HG03354 (cell line): ENCODE measurements at regions not wholly inside any gene's neighbourhood (a gene's known extent, or its start where the extent isn't known, plus 50 kb on each side); places are given as distances from the start of the nearest gene placed in this dataset.
"Not testable (repeated sequence)": the region's sequence is repeated elsewhere in the genome, so short reads cannot be mapped to it uniquely, and the experiment has no call there.

Source experiments
- ATAC-seq: cut with Tn5 transposase; IDR thresholded peaks from one replicate; pipeline ENCODE4 v1.9.1; 2021; ENCODE audit warnings: mild to moderate bottlenecking; ENCODE audit not compliant: unreplicated experiment, poor library complexity, severe bottlenecking

DNA sequence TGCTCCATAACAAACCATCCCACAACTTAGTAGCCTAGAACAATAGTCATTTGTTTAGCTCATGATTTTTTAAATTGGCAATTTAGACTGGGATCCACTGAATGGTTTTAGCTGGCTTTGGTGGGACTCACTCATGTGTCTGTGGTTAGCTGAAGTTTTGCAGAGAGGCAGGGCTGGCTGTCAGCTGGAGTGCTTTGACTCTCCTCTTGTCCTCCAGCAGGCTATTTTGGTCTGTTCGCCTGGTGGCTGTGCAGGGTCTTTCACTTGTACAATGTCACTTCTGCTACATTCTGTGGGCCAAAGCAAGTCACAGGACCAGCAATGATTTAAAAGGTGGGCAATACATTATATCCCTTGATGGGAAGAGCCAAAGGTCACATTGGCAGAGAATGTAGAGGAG, 1146.5 kb downstream of the ROBO2 start:
- ATAC-seq: no peak

- ATAC-seq: no peak
Measured at GRCh38 chr3:78201091-78201490, 1161.2 kb downstream of the ROBO2 start.

DNA sequence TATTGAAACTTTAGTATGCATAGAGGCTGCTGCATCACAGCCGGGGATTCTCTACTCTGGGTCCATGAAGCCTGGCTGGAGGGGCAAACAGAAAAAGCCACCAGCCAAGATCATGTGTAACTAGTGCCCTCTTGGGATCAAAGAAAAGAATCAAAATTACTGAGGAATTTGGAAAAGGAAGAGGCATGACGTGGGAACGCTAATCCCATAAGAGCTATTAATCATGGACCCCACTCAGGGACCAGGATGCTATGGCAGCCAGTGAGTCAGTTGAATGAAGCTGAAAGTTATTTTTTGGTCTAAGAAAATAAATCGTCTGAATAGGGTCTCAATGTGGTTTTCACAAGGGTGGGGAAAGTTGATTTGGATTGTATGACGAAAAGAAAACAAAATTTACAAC, 1165.1 kb downstream of the ROBO2 start:
- no peak for ATAC-seq

- ATAC-seq: no peak
Measured at GRCh38 chr3:78221300-78221699, 1181.4 kb downstream of the ROBO2 start.

GRCh38 chr3:78221796-78222195, 1181.9 kb downstream of the ROBO2 start:
- no peak for ATAC-seq

DNA sequence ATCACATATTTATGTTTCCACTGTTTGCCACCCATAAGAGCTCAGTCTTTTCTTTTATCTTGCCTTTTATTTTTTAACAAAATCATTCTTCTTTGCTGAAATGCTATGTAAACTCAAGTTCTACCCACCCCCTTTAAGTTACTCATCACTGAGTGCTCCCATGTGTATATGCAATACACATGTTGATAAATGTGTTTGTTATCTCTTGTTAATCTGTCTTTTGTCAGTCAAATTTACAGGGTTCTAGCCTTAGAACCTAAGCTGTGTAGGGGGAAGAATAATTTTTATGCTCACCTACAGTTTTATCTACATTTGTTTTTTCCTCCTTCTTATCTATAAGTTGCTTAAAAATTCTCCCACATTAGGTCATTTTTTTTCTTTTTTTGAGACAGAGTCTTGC, 1195.9 kb downstream of the ROBO2 start:
- ATAC-seq: no peak

DNA sequence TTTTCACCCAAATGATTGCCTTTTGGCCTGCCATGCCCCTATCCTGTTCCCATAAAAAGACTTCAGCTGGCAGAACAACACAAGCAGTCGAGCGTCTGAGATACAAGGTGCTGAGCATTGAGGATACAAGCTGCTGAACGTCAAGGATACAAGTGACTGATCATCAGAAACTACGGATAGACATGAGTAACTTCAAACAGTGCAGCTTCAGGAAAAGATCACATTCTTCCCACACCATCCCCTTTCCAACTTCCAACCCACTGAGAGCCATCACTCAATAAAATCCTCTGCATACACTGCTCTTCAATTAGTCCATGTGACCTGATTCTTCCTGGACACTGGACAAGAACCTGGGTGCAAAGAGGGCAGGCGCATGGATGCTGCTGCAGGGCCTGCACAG, 1198.9 kb downstream of the ROBO2 start:
- ATAC-seq: no peak

DNA sequence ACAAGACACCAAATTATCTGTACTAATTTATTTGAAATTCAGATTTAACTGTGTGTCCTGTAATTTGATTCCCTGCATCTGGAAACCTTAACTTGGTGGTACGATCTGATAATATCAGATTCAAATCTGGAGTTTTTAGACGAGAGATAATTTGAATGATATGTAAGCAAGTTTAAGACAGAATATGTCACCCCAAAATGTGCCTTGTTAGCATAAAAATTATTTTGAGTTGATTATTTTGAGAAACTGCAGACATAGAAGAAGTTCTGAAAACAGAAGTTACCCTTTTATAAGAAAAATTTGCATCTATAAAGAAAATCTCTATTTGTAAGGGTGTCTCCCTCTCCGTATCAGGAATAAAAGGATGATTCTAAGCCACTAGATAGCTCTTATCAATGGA, 1202.8 kb downstream of the ROBO2 start:
- no peak for ATAC-seq

- no peak for ATAC-seq
Measured at GRCh38 chr3:78244136-78244535, 1204.2 kb downstream of the ROBO2 start.

DNA sequence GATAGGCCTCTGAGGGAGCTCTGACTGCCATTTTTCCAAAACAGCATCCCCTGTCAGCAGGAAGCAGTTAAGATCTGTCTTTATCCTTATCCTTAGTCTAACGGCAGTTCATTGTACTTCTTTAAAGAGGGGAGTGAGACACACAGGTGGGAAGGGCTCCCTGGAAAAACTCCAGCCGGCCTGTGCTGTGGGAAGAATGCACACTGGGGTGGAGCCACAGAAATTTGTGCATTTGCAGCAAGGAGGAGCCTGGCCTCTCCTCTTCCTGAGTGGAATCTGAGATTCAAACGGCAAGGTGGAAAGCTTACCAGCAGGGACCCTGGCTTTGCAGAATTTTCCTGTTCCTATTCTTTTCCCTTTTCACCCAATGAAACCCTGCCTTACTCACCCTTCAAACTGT, 1209.4 kb downstream of the ROBO2 start:
- no peak for ATAC-seq

GRCh38 chr3:78253860-78254259, 1214.0 kb downstream of the ROBO2 start:
- ATAC-seq: no peak

- no peak for ATAC-seq
Measured at GRCh38 chr3:78255403-78255802, 1215.5 kb downstream of the ROBO2 start.

GRCh38 chr3:78256123-78256522, 1216.2 kb downstream of the ROBO2 start:
- ATAC-seq: no peak

GRCh38 chr3:78257951-78258530, 1218.1 kb downstream of the ROBO2 start:
- no peak for ATAC-seq

DNA sequence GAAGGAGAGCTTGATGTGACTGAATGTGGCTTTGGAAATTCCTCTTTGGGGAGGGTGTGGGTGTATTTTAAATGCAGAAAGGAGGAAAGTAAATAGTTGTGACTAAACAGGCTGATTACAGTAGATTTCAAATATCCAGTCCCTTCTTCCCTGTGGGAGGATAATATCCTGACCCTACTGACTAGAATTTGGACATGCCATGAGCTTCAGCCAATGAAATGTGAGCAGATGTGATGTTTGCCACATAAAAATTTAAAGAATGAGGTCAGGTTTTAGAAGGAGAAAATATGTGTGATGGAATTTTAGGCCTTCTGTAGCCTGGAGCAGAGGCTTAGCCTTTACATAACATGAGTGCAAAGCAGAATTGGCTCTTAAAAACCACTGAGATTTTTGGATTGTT, 1218.9 kb downstream of the ROBO2 start:
- no peak for ATAC-seq

DNA sequence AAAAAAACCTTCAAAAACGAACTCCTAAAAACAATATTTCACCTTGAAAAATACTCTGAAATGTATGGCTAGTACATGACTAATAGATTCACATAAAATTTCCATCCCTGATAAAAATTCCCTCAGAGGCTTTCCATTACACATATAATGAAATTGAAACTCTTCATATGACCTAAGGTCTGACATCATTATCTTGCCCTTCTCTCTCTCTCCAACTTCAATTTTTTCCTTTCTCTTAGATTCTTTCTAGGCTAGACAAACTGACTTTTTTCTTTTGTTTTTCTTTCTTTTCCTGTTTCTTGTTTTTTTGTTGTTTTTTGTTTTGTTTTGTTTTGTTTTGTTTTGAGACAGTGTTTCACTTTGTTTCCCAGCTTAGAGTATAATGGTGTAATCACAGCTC, 1220.5 kb downstream of the ROBO2 start:
- ATAC-seq: no peak

DNA sequence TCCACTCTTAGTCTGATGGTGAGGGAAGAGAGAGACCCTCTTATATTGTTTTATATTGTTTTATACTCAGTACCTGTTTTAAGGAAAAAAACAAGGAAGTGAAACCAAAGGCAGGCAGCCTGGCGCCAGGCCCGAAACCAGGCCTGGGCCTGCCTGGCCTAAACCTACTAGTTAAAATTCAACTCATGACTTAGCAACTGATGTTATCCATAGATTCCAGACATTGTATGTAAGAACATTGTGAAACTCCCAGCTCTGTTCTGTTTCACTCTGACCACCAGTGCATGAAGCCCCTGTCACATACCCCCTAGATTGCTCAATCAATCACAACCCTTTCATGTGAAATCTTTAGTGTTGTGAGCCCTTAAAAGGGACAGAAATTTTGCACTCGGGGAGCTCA, 1226.7 kb downstream of the ROBO2 start:
- ATAC-seq: not testable (repeated sequence)

- ATAC-seq: no peak
Measured at GRCh38 chr3:78267235-78267634, 1227.3 kb downstream of the ROBO2 start.

DNA sequence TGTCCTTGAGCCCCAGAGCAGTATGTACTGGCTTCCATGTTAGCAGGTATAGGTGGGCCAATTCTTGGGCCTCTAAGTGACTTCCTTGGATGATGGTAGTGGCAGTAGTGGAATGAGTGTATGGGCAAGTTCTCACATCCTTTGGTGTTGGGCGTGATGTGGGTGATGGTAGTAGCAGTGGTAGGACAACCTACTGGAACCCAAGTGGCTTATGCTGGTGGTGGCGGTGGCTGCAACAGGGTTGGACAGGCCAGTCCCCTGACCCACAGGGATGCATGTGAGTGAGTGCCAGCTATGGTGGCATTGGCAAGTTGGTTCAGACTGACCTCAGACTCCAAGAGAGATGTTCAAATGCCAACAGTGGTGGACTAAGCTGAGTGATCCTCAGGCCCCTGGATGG, 1228.2 kb downstream of the ROBO2 start:
- ATAC-seq: no peak

DNA sequence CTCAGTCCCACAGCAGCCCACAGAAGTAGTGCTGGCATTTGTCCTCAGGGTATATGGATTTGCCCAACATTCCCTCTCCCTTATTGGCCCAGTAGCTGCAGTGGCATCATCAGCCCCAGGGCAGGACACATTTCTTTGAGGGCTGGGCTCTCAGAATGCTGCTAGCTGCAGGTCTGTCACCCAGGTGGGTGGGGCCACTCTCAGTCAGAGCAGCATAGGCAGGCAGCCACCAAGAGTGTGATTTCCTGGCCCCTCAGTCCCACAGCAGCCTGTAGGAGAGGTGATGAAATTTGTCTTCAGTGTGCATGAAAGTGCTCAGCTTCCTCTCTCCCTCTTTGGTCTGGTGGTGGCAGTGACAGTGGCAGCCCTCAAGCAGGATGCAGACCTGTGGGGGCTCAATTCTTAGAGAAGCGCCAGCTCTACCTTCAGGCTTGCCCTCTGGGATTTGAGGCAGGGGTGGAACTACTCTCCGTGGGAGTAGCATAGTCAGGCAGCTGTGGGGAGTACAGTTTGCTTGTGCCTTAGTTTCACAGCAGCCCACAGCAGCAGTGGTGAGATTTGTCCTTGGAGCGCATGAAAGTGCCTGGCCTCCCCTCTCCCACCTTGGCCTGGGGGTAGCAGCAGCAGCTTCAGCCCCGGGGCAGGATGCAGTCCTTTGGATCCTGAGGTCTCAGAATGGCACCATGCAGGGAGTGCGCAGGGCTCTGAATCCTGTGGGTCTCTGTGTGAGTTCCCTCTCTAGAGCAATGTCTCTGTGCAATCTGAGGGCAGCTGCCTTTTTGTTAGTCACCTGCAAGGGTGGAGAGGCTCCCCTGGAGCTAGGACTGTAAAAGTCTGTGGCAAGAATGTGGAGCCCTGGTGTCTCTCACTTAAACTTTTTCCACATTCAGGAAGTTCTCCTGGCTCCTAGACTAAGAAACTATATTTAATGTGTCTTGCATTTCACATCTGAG, 1229.1 kb downstream of the ROBO2 start:
- no peak for ATAC-seq

DNA sequence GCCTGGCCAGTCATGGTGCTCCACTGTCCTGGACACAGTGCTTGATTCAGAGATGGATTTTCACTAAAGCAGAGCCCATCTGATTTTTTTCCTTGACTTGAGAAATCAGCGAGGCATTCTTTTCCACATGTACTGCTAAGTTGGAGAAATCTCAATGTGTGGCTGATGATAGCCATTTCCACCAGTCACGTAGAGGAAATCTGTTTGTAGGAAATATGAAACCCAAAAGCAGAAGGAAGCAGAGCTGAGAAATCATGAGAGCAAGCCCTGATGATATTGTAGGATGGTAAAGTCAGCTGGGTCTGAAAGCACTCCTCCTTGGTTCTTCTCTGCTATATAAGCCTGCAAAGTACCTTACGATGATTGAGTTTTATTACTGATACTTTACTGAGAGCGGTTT, 1233.4 kb downstream of the ROBO2 start:
- no peak for ATAC-seq
